Stimulated activated naive B cell treated with anti-CD40 and anti-IgM and Interleukin-4, amounts not matched to agents 10 μg/mL and 1 μg/mL and 100 μg/mL, for 72 hours (primary cell): ENCODE measurements at regions not wholly inside any gene's neighbourhood (a gene's known extent, or its start where the extent isn't known, plus 50 kb on each side); places are given as distances from the start of the nearest gene placed in this dataset.
"Not testable (repeated sequence)": the region's sequence is repeated elsewhere in the genome, so short reads cannot be mapped to it uniquely, and the experiment has no call there.

Experiments
- ATAC-seq, 2 donors: fragments of 150-1000 bp; cut with Tn5 transposase; replicated peaks; 2 replicates each; pipeline ENCODE4 v1.10.0; 2021; ENCODE audit warnings: moderate library complexity in 1 of 2
- DNase-seq: peaks from one replicate; pipeline ENCODE4 v3.0.0; 2021
- H3K27ac Mint-ChIP-seq: one replicate; pipeline ENCODE4 v1.8.0; 2022; ENCODE audit warnings: mild to moderate bottlenecking, mixed read lengths
- H3K27me3 Mint-ChIP-seq, 2 donors: one replicate each; pipeline ENCODE4 v1.8.0; 2022; ENCODE audit warnings: mixed read lengths in 2 of 2
- H3K36me3 Mint-ChIP-seq, 2 donors: one replicate each; pipeline ENCODE4 v1.8.0; 2022; ENCODE audit warnings: mixed read lengths in 2 of 2, mild to moderate bottlenecking in 1 of 2
- H3K4me1 Mint-ChIP-seq, 2 donors: one replicate each; pipeline ENCODE4 v1.8.0; 2022; ENCODE audit warnings: mixed read lengths in 2 of 2, mild to moderate bottlenecking in 1 of 2
- H3K4me3 Mint-ChIP-seq, 2 donors: one replicate each; pipeline ENCODE4 v1.8.0; 2022; ENCODE audit warnings: mild to moderate bottlenecking in 2 of 2, mixed read lengths in 2 of 2, moderate library complexity in 1 of 2
- H3K9me3 Mint-ChIP-seq, 2 donors: one replicate each; pipeline ENCODE4 v1.8.0; 2022; ENCODE audit warnings: mixed read lengths in 2 of 2, mild to moderate bottlenecking in 1 of 2

DNA sequence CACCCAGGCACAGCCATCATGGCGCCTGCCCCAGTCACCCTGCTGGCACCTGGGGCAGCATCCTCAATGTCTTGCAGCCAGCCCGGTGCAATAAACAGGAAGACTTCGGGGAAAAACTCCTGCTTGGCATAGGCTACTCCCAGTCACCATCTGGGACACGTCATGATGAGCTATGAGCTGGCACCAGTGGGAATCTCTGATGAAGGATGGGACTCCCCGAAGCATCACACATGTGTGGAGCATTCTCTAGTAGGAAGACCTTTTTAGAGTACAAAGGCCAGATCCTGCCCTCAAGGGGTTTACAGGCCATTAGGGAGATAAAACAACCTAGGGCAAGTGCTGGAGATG is 208.0 kb upstream of the IRF2BP2 start:
- not testable (repeated sequence) for ATAC-seq, DNase-seq, H3K36me3 Mint-ChIP-seq, H3K9me3 Mint-ChIP-seq, H3K27ac Mint-ChIP-seq, H3K4me1 Mint-ChIP-seq, H3K27me3 Mint-ChIP-seq, H3K4me3 Mint-ChIP-seq

DNA sequence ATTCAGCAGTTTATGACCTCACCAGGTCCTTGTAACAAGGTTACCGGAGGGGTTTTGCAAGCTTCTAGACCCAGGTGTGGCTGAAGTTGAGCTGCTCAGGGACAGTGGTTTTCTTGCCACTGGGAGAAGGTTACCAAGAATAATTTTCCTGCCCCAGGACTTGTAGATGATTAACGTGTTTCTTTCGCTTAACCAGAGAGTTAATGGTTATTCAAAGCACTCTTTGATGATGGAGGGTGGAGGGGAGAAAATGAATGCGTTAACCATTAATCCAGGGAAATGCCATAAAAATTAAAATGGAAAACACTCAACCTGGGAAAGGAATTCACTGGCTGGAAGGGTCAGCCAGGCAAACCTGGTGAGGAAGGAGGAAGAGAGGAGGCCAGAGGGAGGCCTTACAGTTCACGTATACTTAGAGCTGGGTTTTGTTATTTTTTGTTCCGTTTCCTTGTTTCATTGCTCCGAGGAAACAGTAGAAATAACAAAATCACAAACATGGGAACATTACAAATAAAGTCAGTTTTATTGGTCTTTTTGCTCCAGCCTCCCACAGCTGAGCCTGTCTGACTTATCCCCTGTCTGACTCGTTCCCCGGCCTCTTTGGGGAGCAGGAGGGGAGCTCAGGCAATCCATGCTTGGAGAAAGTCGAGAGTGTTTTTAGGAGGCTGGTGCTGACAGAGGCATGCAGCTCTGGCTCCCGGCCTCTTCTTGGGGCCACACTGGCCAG is 207.5 kb upstream of the IRF2BP2 start:
- H3K4me1 Mint-ChIP-seq, H3K36me3 Mint-ChIP-seq, DNase-seq, H3K9me3 Mint-ChIP-seq, H3K27me3 Mint-ChIP-seq, H3K4me3 Mint-ChIP-seq, ATAC-seq, H3K27ac Mint-ChIP-seq: not testable (repeated sequence)

DNA sequence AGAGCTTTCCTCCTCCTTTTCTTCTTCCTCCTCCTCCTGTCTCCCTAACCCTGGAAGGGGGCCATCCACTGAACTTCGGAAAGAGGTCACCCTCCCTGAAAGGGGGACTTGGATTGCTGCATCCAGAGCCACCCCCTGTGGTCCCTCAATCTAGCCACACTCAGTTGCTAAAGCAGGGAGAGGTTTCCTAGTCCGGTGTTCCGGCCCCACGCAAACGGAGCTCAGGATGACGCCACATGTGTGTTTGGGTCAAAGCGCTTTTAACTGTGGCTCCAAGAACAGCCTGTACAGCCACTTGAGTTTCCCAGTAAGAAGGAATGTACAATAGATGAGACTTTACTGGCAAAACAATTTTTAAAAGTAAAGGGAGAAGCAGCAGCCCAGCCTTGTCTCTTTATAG is 206.9 kb upstream of the IRF2BP2 start:
- DNase-seq, ATAC-seq, H3K4me3 Mint-ChIP-seq, H3K36me3 Mint-ChIP-seq, H3K4me1 Mint-ChIP-seq, H3K9me3 Mint-ChIP-seq, H3K27ac Mint-ChIP-seq, H3K27me3 Mint-ChIP-seq: not testable (repeated sequence)

DNA sequence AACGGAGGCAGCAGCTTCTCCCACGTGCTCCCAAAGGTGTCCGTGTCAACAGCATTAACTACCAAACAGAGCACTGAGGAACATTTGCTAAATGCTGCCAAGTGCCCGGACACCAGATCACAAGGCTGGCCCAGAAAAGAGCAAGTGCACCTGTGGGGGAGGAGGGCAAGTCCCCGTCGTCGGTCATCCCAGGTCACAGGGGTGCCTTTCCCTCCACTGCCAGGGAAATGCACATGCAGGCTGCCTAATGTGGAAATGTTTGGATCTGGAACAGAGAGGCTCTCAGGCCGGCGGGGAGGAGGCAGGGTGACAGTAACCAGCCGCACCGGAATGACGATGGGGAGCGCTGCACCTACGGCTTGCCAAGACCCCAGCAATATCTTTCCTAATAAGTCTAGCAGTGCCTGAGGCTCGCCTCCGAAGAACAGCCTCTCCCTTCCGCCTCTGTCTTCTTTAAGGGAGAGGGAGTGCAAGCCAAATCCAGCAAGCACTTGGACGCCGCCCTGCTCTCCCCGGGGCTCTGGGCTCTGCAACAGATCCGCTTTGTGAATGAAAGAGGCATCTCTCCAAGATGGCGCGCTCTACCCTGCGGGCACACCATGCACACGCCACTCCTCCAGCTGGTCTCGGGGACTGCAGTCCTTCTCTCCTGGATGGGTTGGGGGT is 206.3 kb upstream of the IRF2BP2 start:
- H3K27ac Mint-ChIP-seq, H3K27me3 Mint-ChIP-seq, ATAC-seq, DNase-seq, H3K36me3 Mint-ChIP-seq, H3K9me3 Mint-ChIP-seq, H3K4me3 Mint-ChIP-seq, H3K4me1 Mint-ChIP-seq: not testable (repeated sequence)

DNA sequence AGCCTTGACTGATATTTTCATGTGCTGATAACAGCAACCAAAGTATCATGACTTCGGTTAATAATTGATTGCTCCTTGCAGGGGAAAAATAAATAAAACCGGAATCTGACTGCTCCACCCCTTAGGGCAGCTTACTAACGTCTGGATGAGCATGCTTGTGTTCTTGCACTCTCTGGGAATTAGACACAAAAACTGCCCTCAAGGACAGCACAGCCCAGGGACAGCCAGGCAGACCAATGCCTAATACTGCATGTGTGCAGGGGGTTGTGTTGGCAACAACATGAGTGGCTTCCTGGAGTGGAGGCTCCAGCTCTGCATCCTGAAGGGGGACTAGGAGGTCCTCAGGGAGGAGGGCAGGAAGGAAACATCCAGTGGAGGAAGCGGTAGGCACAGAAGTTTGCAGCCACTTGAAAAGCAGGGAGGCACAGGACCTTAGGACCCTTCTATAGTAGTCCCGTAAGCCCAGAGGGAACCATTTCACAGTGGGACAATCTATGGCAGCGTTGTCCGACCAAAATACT is 205.4 kb upstream of the IRF2BP2 start:
- H3K4me1 Mint-ChIP-seq, H3K27ac Mint-ChIP-seq: not testable (repeated sequence)

GRCh38 chr1:234814235-234814634 is 204.3 kb upstream of the IRF2BP2 start:
- not testable (repeated sequence) for DNase-seq, H3K4me3 Mint-ChIP-seq, ATAC-seq, H3K27ac Mint-ChIP-seq, H3K27me3 Mint-ChIP-seq, H3K36me3 Mint-ChIP-seq, H3K4me1 Mint-ChIP-seq, H3K9me3 Mint-ChIP-seq

More for the DNA sequence above, 205.4 kb upstream of the IRF2BP2 start:
- not testable (repeated sequence) for H3K36me3 Mint-ChIP-seq, H3K9me3 Mint-ChIP-seq, ATAC-seq, H3K4me3 Mint-ChIP-seq, DNase-seq, H3K27me3 Mint-ChIP-seq

- H3K27me3 Mint-ChIP-seq, H3K36me3 Mint-ChIP-seq, H3K27ac Mint-ChIP-seq, H3K9me3 Mint-ChIP-seq, DNase-seq, ATAC-seq, H3K4me3 Mint-ChIP-seq, H3K4me1 Mint-ChIP-seq: not testable (repeated sequence)
Observed at GRCh38 chr1:234811824-234812223, 201.8 kb upstream of the IRF2BP2 start.

GRCh38 chr1:234810726-234811125 is 200.7 kb upstream of the IRF2BP2 start:
- H3K9me3 Mint-ChIP-seq, H3K4me3 Mint-ChIP-seq, ATAC-seq: not testable (repeated sequence)

GRCh38 chr1:234809854-234810245 is 199.9 kb upstream of the IRF2BP2 start:
- H3K4me1 Mint-ChIP-seq, DNase-seq, H3K9me3 Mint-ChIP-seq, ATAC-seq, H3K27ac Mint-ChIP-seq, H3K4me3 Mint-ChIP-seq, H3K27me3 Mint-ChIP-seq, H3K36me3 Mint-ChIP-seq: not testable (repeated sequence)

More at GRCh38 chr1:234810726-234811125, 200.7 kb upstream of the IRF2BP2 start:
- H3K36me3 Mint-ChIP-seq, H3K4me1 Mint-ChIP-seq, DNase-seq, H3K27ac Mint-ChIP-seq, H3K27me3 Mint-ChIP-seq: not testable (repeated sequence)

DNA sequence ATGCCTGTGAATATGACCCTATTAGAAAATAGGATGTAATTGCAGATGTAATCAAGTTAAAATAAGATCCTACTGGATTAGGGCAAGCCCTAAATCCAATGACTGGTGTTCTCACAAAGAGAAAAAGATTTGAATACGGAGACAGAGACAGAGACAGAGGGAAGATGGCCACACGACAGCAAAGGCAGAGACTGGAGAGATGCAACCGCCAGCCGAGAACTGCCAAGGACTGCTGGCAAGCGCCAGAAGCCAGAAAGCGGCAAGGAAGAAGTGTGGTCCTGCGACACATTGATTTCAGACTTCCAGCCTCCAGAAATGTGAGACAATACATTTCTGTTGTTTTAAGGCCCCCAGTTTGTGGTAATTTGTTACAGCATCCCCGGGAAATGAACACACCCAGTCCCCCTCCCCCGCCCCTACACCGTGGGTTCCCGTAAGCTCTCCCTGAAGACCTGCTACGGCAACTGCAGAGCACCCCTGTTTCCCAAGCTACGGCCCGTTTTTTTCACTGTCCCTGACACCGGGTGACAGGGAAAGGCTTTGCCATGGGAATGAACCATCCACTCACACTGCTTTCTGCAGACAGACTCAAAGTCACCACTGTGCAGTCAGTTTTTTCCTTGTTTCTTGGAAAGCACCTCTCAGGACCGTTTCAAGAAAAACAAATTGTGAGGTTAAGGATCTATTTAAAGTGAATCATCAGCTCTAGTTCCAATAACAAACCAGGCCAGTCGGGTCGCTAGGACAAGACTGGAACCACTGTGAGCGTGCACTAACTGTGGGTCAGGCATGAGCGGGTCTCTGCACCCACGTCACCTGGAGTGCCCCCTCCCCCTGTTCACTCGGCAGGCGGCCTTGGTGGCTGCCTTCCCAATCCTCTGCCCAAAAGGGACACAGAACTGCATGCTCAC is 199.2 kb upstream of the IRF2BP2 start:
- not testable (repeated sequence) for H3K36me3 Mint-ChIP-seq, H3K9me3 Mint-ChIP-seq, H3K4me3 Mint-ChIP-seq, H3K4me1 Mint-ChIP-seq, H3K27ac Mint-ChIP-seq, H3K27me3 Mint-ChIP-seq, DNase-seq
- peak; percentile 49 to 74 for ATAC-seq

- H3K36me3 Mint-ChIP-seq, H3K27me3 Mint-ChIP-seq, H3K4me1 Mint-ChIP-seq, H3K9me3 Mint-ChIP-seq, ATAC-seq, DNase-seq, H3K4me3 Mint-ChIP-seq, H3K27ac Mint-ChIP-seq: not testable (repeated sequence)
Observed at GRCh38 chr1:234808459-234808858, 198.5 kb upstream of the IRF2BP2 start.

DNA sequence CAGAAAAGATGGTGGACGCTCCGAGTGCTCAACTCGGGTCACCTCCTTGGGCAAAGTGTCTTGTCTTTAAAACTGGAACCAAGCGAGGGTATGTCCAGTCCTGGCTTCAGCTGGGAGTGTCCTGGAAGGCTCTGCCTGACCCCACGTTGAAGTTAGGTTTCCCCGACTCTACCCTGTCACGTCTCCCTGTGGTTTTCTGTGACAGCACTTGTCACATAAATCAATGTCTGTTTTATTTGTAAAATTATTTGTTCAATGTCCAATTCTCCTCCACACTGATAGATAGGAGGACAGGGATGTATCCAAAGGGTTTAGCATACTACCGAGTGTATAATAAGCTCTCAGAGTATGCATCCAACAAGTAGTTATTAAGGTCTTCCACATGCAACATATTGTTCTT is 197.7 kb upstream of the IRF2BP2 start:
- H3K4me3 Mint-ChIP-seq, ATAC-seq, H3K9me3 Mint-ChIP-seq, H3K36me3 Mint-ChIP-seq, H3K27me3 Mint-ChIP-seq, H3K27ac Mint-ChIP-seq, H3K4me1 Mint-ChIP-seq, DNase-seq: not testable (repeated sequence)

DNA sequence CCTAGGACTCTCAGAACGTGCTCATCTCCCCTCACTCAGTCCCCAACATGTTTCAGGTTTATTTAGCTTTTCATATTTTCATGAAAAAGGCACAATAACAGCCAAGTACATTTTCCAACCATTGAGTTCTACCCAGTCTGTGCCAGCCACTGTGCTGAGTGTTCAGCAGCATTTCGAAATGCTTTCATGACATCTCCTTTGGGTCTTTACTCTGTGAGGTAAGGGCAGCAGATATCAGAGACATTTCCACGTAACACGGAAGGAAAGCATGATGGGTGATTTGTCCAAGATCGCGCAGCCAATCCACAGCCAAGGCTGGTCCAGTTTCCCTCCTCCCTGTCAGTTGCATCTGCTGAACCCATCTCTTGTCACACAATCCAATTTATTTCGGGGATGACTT is 192.6 kb upstream of the IRF2BP2 start:
- not testable (repeated sequence) for H3K9me3 Mint-ChIP-seq, H3K36me3 Mint-ChIP-seq, ATAC-seq, H3K27ac Mint-ChIP-seq, DNase-seq, H3K27me3 Mint-ChIP-seq, H3K4me1 Mint-ChIP-seq, H3K4me3 Mint-ChIP-seq

- H3K9me3 Mint-ChIP-seq, H3K27me3 Mint-ChIP-seq, H3K27ac Mint-ChIP-seq, ATAC-seq, DNase-seq, H3K4me3 Mint-ChIP-seq, H3K4me1 Mint-ChIP-seq, H3K36me3 Mint-ChIP-seq: not testable (repeated sequence)
Observed at GRCh38 chr1:234801636-234802035, 191.7 kb upstream of the IRF2BP2 start.
